NOMO-1 treated with DMSO at 0.1 percent for 48 hours (cell line): ENCODE measurements at regions not wholly inside any gene's neighbourhood (a gene's known extent, or its start where the extent isn't known, plus 50 kb on each side); places are given as distances from the start of the nearest gene placed in this dataset.
"Not testable (repeated sequence)": the region's sequence is repeated elsewhere in the genome, so short reads cannot be mapped to it uniquely, and the experiment has no call there.

Source experiments
- DNase-seq: peaks from one replicate; lab custom pipeline; 2025; ENCODE audit not compliant: unreplicated experiment; lab: John Stamatoyannopoulos, UW

GRCh38 chr1:30534551-30534940 lies 188.8 kb downstream of the MATN1 start:
- DNase-seq: no peak

DNA sequence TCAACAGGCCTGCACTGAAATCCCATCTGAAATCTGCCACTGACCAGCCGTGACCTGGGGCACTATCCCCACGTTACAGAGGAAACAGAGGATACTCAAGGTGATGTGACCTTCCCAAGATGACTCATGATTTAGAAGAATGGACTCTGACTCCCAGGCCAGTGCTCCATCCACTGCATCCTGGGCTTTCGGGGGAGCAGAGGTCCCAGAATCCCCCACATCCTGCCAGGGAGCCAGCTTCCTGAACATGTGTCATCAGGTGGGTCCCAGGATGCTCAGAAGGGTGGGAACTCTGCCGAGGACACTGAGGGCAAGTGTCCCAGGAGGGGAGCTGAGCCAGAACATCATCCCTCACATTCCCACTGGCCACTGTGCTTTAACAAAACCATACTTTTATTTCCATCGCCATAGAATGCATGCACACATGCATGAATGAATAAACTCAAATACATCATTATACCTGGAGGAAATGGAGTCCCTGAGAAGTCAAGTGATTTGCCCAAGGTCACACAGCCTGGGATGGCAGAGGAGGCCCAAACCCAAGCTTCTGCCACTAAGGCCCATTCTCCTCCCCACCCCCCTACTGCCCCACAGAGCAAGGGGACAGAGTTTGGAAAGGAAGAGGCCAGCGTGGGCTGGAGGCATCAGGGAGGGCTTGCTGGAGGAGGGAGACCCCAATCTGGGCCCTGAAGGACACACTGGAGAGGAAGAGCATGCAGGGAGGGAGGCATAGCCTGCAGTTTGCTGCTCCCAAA lies 189.4 kb downstream of the MATN1 start:
- no peak for DNase-seq

GRCh38 chr1:30533141-30533540 lies 190.2 kb downstream of the MATN1 start:
- DNase-seq: no peak

GRCh38 chr1:30532621-30533020 lies 190.8 kb downstream of the MATN1 start:
- DNase-seq: no peak

DNA sequence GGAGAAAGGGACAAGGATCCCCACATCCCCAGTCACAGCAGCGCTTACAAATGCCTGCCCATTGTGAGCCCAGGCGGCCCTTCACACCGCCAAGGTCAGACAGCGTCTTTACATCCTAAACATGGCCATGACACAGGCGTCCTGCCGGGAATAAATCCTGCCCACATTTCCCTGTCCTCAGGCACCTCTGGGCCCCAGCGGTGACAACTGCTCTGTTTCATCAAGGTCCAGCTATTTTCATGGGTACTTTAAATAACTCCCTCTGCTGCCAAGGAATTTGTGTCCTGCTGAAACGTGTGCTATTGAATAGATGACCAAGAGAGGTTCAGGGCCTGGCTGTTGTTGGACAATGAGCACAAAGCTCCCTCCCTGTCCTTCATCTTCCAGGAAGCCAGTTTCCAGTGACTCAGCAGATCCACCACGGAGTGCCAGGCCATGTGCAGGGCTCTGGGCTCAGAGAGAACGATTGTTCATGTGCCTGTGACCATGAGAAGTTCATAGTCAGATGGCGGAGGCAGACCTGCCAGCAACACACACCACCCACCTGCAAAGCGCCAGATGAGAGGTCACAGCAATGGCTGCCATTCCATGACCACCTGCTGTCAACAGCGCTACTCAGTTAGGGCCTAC lies 195.8 kb downstream of the MATN1 start:
- DNase-seq: no peak

- DNase-seq: no peak
Observed at GRCh38 chr1:30526652-30527345, 196.6 kb downstream of the MATN1 start.

DNA sequence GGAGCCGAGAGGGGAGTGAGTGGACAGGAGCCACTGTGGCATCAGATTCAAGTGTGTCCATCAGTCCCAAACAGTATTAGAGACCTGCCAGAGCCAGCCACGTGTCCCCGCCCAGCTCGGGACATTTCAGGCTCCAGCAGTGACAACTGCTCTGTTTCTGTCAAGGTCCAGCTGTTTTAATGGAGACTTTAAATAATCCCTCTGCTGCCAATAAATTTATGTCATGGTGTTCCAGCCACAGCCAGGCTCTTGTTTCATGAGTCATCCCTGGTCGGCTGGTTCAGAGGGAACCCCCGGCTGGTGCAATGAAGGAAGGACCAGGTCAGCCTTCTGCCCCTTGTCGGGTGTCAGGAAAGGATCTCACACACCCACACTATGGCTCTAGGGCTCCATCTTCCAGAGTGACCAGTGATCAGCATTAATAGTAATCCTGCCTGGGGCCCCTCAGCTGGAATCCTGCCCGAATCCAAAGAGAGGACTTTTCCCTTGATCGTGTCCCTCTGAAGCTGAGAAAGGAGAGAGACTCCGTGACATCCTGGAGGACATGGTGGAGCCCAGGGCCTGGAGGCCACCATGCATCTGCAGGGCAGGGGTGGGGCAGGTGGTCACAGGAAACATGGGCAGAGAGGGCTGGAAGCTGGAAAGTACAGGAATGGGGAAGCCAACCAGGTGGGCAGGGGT lies 197.3 kb downstream of the MATN1 start:
- DNase-seq: no peak

DNA sequence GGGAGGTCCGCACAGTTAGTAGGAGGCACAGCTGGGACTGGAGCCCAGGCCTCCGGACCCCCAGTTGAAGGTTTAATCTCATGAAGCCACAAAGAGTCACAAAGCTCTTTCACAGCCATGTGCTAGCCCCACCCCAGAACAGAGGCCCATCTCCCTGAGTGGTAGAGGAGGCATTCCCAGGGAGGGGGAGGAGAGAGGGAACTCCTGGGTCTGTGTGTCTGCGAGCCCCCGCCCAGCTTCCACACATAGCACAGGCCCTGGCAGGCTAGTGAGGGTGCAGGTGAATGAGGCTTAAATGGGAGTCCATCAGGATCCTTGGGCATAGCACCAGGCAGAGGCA lies 197.8 kb downstream of the MATN1 start:
- DNase-seq: no peak

DNA sequence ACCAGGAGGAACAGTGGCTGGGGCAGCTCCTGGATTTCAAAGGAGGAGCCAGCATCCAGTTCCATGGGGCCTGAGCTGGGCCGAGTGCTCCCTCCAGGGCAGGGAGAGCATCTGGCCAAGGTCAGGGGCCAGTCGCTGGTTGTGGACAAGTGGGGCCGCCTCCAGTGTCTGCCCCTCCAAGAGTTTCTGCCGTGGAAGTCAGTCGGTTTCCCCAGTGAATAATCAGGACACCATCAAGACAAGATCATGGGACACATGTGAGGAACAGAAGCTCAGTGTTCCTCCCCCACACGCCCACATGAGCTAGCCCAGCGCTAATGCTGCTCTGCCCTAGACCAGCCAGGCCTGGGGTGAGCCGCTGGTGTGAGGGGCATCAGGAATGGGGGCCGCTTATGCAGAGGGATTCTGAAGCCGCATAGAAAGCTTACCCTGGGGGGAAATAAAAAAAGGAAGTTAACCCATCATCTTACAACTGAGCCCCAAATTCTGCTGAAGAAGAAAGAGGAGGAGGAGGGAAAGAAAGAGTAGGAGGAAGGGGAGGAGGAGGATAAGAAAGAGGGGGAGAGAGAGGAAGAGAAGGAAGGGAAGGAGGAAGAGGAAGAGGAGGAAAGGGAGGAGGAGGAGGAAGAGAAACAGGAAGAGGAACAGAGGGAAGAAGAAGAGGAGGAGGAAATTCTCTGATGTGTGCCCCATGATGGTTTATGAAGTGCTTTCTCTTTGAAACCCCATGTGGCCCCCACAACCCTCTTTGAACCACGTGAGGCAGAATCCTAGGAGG lies 198.4 kb downstream of the MATN1 start:
- no peak for DNase-seq

- DNase-seq: not testable (repeated sequence)
Observed at GRCh38 chr1:30524025-30524555, 199.3 kb downstream of the MATN1 start.

DNA sequence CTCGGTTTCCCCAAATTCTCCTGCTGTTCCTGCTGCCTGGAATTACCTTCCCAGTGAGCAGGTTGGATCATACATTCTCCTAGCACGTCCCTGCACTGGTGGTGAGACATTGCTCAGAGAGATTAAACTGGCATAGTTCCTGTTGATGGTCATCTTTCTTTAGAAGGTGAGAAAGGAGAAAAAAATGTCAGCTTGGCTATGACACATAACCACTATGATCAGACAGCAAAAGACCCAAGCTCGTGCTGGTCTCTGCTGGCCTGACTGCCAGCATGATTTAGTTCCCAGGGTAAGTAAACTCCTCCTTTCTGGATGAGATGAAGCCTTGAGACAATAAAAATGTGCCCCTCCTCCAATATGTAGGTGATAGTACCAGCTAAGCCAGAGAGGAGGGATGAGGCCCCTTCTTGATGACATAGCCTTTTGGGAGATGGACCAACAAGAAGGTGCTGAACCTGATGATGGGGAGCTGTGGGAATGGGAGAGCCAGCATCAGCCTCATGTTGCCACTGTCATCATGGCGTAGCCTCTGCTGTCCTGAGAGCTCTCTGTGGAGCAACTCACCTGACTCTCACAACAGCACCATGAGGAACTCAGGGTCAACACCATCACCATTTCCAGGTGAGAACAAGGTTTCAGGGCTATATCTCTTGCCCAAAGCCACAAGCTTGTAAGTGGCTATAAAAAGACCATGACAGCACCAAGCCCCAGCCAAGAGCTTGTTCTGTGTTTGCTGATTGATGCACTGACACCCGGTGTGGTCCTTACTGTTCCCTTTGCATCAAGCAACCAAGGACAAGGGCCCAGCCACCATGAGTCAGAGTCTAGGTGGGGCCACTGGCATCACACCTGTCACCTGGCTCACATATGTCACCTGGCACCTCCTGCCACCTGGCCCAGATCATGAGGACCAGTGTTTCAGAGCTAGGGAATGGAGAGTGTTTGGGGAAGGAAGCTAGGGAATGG lies 200.0 kb downstream of the MATN1 start:
- DNase-seq: no peak

GRCh38 chr1:30522031-30523004 lies 201.1 kb downstream of the MATN1 start:
- DNase-seq: no peak

DNA sequence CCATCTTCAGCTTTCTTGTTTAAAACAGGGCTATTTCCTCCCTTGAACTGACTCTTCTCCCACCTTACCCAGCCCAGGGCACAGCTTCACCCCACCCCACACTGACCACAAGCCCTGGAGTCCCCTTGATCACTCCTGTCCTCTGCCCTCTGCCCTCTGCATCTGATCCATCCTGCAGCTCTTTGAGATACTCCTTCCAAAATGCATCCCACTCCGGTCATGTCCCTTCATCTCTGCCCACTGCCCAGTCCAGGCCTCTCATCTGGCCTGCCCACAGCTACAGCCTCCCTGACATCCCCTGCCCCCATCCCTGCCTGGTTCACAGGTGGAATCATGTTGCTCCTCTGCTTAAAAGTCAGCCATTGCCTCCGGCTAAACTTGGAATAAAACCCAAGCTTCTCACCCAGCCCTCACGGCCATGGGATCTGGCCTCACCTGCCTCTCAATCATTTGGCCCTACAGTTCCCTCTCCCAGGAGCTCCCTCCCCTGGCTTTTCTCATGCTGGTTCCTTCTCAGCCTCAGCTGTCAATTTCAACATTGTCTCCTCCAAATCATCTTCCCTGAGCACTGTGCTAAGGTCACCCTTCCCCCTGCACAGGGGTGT lies 202.0 kb downstream of the MATN1 start:
- DNase-seq: no peak

GRCh38 chr1:30520476-30520875 lies 202.9 kb downstream of the MATN1 start:
- DNase-seq: no peak

DNA sequence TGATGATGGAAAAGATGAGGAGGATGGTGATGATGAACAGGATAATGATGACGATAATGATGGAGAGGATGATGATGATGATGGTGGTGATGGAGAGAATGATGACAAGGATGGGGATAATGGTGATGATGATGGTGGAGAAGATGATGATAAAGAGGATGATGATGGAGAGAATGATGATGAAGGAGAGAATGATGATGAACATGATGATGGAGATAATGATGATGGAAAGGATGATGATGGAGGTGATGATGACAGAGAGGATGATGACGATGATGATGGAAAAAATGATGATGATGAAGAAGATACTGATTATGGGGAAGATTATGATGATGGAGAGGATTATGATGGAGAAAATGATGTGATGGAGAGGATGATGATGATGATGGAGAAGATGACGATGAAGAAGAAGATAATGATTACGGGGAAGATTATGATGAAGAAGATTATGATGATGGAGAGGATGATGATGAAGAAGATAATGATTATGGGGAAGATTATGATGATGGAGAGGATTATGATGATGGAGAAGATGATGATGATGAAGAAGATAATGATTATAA lies 204.1 kb downstream of the MATN1 start:
- DNase-seq: no peak

DNA sequence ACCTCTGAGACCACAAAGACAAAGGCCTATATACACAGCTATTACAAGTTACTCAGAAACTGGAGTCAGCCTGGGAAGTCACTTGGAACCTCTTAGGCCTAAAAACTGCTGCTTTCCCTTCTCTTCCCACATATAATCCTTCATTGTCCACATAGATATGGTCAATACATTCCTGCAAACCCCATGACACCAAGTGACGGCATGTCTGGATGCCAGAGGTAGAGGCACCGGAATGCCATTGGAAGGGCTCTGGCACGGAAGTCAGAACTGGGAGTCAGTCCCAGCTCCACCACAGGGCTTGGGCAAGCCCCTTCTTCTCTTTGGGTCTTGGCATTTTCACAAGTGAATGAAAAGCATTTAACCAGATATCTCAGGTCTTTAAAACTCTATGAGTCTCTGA lies 204.7 kb downstream of the MATN1 start:
- no peak for DNase-seq

- DNase-seq: no peak
Observed at GRCh38 chr1:30518186-30518585, 205.2 kb downstream of the MATN1 start.

DNA sequence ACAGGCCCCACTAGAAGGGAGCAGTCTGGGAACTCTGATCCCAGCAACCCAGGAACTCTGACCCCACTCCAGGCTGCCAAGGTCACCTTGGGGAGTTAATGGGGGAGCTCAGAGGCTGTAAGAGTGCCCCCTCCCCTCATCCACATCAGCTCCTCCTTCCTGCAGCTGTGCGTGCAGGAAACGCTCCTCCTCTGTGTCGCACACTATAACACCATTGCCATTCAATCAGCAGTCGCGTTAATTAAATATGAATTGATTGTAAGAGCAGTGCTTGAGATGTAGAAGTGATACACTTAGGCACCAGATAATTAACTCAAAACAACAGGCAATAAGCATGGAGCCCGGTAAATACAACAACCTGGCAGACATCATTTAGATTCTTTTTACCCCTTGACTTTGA lies 205.7 kb downstream of the MATN1 start:
- DNase-seq: not testable (repeated sequence)
